SK-N-SH (cell line): ENCODE measurements at regions not wholly inside any gene's neighbourhood (a gene's known extent, or its start where the extent isn't known, plus 50 kb on each side); places are given as distances from the start of the nearest gene placed in this dataset.
"Not testable (repeated sequence)": the region's sequence is repeated elsewhere in the genome, so short reads cannot be mapped to it uniquely, and the experiment has no call there.

Experiments
- CTCF ChIA-PET: fragments of 300-600, 350-600 bp; formaldehyde crosslinking; extraction: SDS; loops from one replicate; lab custom pipeline; 2021; lab: Yijun Ruan, JAX
- POLR2A ChIA-PET: fragments of 350-600 bp; sonication (Branson Sonifier 250); formaldehyde crosslinking; extraction: SDS; loops from one replicate; lab custom pipeline; 2020; ENCODE audit warnings: antibody characterized with exemption, inconsistent platforms; lab: Yijun Ruan, JAX
- DNase-seq: peaks from one replicate; pipeline ENCODE4 v3.0.0; 2012
- H2AFZ ChIP-seq: fragments of 200-600 bp; sonication (generic); 2 replicates; pipeline ENCODE4 v1.8.1; 2016; ENCODE audit warnings: antibody characterized with exemption, mild to moderate bottlenecking, low read depth
- H3F3A ChIP-seq: fragments of 200-600 bp; sonication (generic); replicated peaks from 2 replicates; pipeline ENCODE3; 2016; ENCODE audit warnings: antibody characterized with exemption, mild to moderate bottlenecking; ENCODE audit not compliant: insufficient read depth
- H3K27ac ChIP-seq, 2 experiments: fragments of 200-500 bp in 1 of 2; fragments of 200-600 bp in 1 of 2; sonication (Bioruptor generic) in 1 of 2; sonication (generic), shearing (Covaris generic) in 1 of 2; 2 replicates each; pipeline versions ENCODE4 v1.5.1 to v1.6.1; 2014 to 2016; ENCODE audit warnings: low read depth in 2 of 2, inconsistent platforms in 1 of 2, low read length in 1 of 2, mild to moderate bottlenecking in 1 of 2, mixed read lengths in 1 of 2
- H3K27me3 ChIP-seq: fragments of 200-600 bp; sonication (generic), shearing (Covaris generic); 2 replicates; pipeline ENCODE4 v1.6.1; 2016; ENCODE audit warnings: mixed run types; ENCODE audit not compliant: insufficient read depth
- H3K36me3 ChIP-seq, 2 experiments: fragments of 200-500 bp in 1 of 2; fragments of 200-600 bp in 1 of 2; sonication (Bioruptor generic) in 1 of 2; sonication (generic) in 1 of 2; replicated peaks in 1 of 2; 2 replicates each; pipeline versions ENCODE3 to v1.5.1; 2014 to 2016; ENCODE audit warnings: low read length in 1 of 2, mild to moderate bottlenecking in 1 of 2; ENCODE audit not compliant: insufficient read depth in 2 of 2, control insufficient read depth in 1 of 2
- H3K4me1 ChIP-seq, 2 experiments: fragments of 200-500 bp in 1 of 2; fragments of 200-600 bp in 1 of 2; sonication (Bioruptor generic) in 1 of 2; sonication (generic), shearing (Covaris generic) in 1 of 2; 2 replicates each; pipeline versions ENCODE4 v1.5.1 to v1.6.1; 2014 to 2016; ENCODE audit warnings: low read depth in 1 of 2, low read length in 1 of 2, mixed run types in 1 of 2; ENCODE audit not compliant: insufficient read depth in 2 of 2, control insufficient read depth in 1 of 2
- H3K4me2 ChIP-seq: fragments of 200-600 bp; sonication (generic), shearing (Covaris generic); 2 replicates; pipeline ENCODE4 v1.6.1; 2017; ENCODE audit warnings: mixed run types
- H3K4me3 ChIP-seq, 2 experiments: fragments of 200-500 bp in 1 of 2; fragments of 200-600 bp in 1 of 2; sonication (Bioruptor generic) in 1 of 2; sonication (generic), shearing (Covaris generic) in 1 of 2; 2 replicates each; pipeline versions ENCODE4 v1.5.1 to v1.8.1; 2014 to 2016; ENCODE audit warnings: low read depth in 2 of 2, inconsistent platforms in 1 of 2, low read length in 1 of 2, mild to moderate bottlenecking in 1 of 2, mixed read lengths in 1 of 2, moderate library complexity in 1 of 2
- H3K79me2 ChIP-seq: fragments of 200-600 bp; sonication (generic); 2 replicates; pipeline ENCODE4 v1.8.1; 2017; ENCODE audit warnings: mild to moderate bottlenecking; ENCODE audit not compliant: insufficient read depth
- H3K9ac ChIP-seq: fragments of 200-600 bp; sonication (generic); 2 replicates; pipeline ENCODE4 v1.6.1; 2017; ENCODE audit warnings: mixed run types
- H3K9me2 ChIP-seq: fragments of 200-600 bp; sonication (generic); 2 replicates; pipeline ENCODE4 v1.6.1; 2017; ENCODE audit warnings: mixed run types
- H3K9me3 ChIP-seq: fragments of 200-600 bp; sonication (generic); 2 replicates; pipeline ENCODE4 v1.6.1; 2017; ENCODE audit warnings: mixed run types, mild to moderate bottlenecking, moderate library complexity
- H4K20me1 ChIP-seq: fragments of 200-600 bp; sonication (generic); 2 replicates; pipeline ENCODE4 v1.6.1; 2017; ENCODE audit warnings: mild to moderate bottlenecking, mixed run types; ENCODE audit not compliant: insufficient read depth
- EP300 ChIP-seq, 2 experiments: IDR thresholded peaks; 2 replicates each; pipeline versions ENCODE4 v1.4.0 to v1.6.1; 2012; ENCODE audit warnings: borderline replicate concordance in 1 of 2, low read depth in 1 of 2, low read length in 1 of 2
- EZH2phosphoT487 ChIP-seq: fragments of 200-600 bp; sonication (generic); IDR thresholded peaks from 2 replicates; pipeline ENCODE4 v1.6.1; 2017; ENCODE audit warnings: low read depth, mixed run types, mild to moderate bottlenecking, antibody characterized with exemption, moderate library complexity, borderline replicate concordance
- GABPA ChIP-seq: IDR thresholded peaks from 2 replicates; pipeline ENCODE4 v1.4.0; 2012; ENCODE audit warnings: low read depth, mild to moderate bottlenecking
- MEF2A ChIP-seq: IDR thresholded peaks from 2 replicates; pipeline ENCODE4 v1.4.0; 2012; ENCODE audit warnings: low read depth, borderline replicate concordance
- MXI1 ChIP-seq: IDR thresholded peaks from 2 replicates; pipeline ENCODE4 v1.6.1; 2012; ENCODE audit warnings: mild to moderate bottlenecking, low read depth, low read length, improper control_type of control experiment
- RXRA ChIP-seq: IDR thresholded peaks from 2 replicates; pipeline ENCODE4 v1.4.0; 2012; ENCODE audit warnings: low read depth, mild to moderate bottlenecking, borderline replicate concordance
- SIN3A ChIP-seq: IDR thresholded peaks from 2 replicates; pipeline ENCODE4 v1.6.1; 2012; ENCODE audit warnings: low read depth, mild to moderate bottlenecking, low read length, moderate library complexity, borderline replicate concordance
- SMC3 ChIP-seq: IDR thresholded peaks from 2 replicates; pipeline ENCODE4 v1.6.1; 2012; ENCODE audit warnings: low read depth, low read length, improper control_type of control experiment
- TAF1 ChIP-seq: IDR thresholded peaks from 2 replicates; pipeline ENCODE4 v1.6.1; 2012; ENCODE audit warnings: low read depth, mild to moderate bottlenecking, low read length, moderate library complexity, borderline replicate concordance
- TEAD4 ChIP-seq: IDR thresholded peaks from 2 replicates; pipeline ENCODE4 v1.4.0; 2012; ENCODE audit warnings: mild to moderate bottlenecking, borderline replicate concordance; ENCODE audit not compliant: insufficient read depth
- WGBS: methylation state at CpG from one replicate; pipeline ENCODE4 v1.1.6; 2017; ENCODE audit warnings: low lambda C conversion rate; 5-methylcytosine and 5-hydroxymethylcytosine counted together
- TF ChIP-seq, protein P1 (sequence below): IDR thresholded peaks from 2 replicates; pipeline ENCODE4 v1.6.1; 2012; ENCODE audit warnings: mild to moderate bottlenecking, low read depth, low read length, moderate library complexity
- TF ChIP-seq, protein P2 (sequence below): fragments of 150-350 bp; IDR thresholded peaks from 2 replicates; pipeline ENCODE4 v1.6.1; 2016; ENCODE audit warnings: mild to moderate bottlenecking, low read depth, low read length
- TF ChIP-seq, protein P3 (sequence below): IDR thresholded peaks from 2 replicates; pipeline ENCODE4 v1.4.0; 2012; ENCODE audit warnings: low read depth, borderline replicate concordance
- TF ChIP-seq, protein P4 (sequence below): IDR thresholded peaks from 2 replicates; pipeline ENCODE4 v1.4.0; 2012; ENCODE audit warnings: low read depth

DNA sequence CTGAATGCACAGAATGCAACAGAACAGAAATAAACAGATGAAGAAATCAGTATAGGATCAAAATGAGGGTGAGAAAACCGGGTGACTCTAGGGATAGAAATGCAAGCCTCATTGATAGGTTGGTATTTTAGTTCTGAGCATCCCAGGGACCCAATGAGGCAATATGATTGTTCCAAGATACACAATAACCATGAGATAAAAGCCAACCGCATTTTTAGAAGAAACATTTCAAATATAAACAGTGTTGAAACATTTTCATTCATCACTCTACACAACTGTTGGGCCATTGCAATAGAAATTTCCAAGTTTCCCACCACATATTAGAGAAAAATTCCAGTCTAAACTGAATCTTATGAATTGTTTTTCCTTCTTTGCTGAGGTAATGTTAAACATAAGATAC lies 452.3 kb upstream of the PTGER4 start:
- H3K79me2 ChIP-seq, result no peaks in the 10 kb centered on the region
- peaks cover 1% of the 10 kb centered on the region for H3F3A ChIP-seq
- 5% methylated on average over 2 of the region's 2 CpGs for WGBS
- no peaks in the 10 kb centered on the region for H3K36me3 ChIP-seq
- no peaks in the 10 kb centered on the region for H4K20me1 ChIP-seq
- POLR2A ChIA-PET, result no interaction called here
- no peaks in the 10 kb centered on the region for H3K9me3 ChIP-seq
- H3K27me3 ChIP-seq, result no peaks in the 10 kb centered on the region
- H3K4me2 ChIP-seq, result no peak overlapping the region
- no peak overlapping the region for H2AFZ ChIP-seq
- TF ChIP-seq, protein P1, sequence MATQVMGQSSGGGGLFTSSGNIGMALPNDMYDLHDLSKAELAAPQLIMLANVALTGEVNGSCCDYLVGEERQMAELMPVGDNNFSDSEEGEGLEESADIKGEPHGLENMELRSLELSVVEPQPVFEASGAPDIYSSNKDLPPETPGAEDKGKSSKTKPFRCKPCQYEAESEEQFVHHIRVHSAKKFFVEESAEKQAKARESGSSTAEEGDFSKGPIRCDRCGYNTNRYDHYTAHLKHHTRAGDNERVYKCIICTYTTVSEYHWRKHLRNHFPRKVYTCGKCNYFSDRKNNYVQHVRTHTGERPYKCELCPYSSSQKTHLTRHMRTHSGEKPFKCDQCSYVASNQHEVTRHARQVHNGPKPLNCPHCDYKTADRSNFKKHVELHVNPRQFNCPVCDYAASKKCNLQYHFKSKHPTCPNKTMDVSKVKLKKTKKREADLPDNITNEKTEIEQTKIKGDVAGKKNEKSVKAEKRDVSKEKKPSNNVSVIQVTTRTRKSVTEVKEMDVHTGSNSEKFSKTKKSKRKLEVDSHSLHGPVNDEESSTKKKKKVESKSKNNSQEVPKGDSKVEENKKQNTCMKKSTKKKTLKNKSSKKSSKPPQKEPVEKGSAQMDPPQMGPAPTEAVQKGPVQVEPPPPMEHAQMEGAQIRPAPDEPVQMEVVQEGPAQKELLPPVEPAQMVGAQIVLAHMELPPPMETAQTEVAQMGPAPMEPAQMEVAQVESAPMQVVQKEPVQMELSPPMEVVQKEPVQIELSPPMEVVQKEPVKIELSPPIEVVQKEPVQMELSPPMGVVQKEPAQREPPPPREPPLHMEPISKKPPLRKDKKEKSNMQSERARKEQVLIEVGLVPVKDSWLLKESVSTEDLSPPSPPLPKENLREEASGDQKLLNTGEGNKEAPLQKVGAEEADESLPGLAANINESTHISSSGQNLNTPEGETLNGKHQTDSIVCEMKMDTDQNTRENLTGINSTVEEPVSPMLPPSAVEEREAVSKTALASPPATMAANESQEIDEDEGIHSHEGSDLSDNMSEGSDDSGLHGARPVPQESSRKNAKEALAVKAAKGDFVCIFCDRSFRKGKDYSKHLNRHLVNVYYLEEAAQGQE, result no peak
- no peak for TF ChIP-seq RXRA
- TF ChIP-seq MEF2A, result no peak
- TF ChIP-seq, protein P2, sequence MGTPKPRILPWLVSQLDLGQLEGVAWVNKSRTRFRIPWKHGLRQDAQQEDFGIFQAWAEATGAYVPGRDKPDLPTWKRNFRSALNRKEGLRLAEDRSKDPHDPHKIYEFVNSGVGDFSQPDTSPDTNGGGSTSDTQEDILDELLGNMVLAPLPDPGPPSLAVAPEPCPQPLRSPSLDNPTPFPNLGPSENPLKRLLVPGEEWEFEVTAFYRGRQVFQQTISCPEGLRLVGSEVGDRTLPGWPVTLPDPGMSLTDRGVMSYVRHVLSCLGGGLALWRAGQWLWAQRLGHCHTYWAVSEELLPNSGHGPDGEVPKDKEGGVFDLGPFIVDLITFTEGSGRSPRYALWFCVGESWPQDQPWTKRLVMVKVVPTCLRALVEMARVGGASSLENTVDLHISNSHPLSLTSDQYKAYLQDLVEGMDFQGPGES, result no peak
- TF ChIP-seq, protein P3, sequence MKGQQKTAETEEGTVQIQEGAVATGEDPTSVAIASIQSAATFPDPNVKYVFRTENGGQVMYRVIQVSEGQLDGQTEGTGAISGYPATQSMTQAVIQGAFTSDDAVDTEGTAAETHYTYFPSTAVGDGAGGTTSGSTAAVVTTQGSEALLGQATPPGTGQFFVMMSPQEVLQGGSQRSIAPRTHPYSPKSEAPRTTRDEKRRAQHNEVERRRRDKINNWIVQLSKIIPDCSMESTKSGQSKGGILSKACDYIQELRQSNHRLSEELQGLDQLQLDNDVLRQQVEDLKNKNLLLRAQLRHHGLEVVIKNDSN, result no peak
- no peak for TF ChIP-seq GABPA
- no peak for TF ChIP-seq MXI1
- TF ChIP-seq, all 33 proteins: peak for 0
- 0 out of 4 replicates have a peak, but pooled peaks cover 0 to 8% of the 10 kb centered on the region in 2 experiments for H3K4me1 ChIP-seq
- no peak for DNase-seq
- H3K27ac ChIP-seq, result no peak overlapping the region
- CTCF ChIA-PET, result no interaction called here
- no peaks in the 10 kb centered on the region for H3K9me2 ChIP-seq
- H3K4me3 ChIP-seq, result no peak overlapping the region
- no peak overlapping the region for H3K9ac ChIP-seq

DNA sequence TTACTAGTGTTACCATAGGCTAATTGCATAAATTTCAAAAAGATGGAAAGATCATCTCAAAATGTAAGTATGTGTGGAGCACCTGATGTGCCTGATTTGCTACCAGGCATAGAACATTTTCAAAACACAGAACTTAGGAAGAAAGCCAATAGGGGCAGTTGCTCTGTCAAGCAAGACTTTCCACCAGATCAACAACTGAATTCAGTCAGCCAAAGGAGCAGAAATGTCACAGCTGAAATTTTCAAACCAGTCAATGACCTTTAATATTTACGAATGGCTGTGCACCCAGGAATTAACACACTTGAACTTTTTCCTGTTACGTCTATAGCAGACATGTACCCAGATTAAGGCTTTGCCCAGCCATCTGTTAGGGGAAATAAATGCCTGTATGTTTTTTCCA lies 452.8 kb upstream of the PTGER4 start:
- DNase-seq, result no peak
- H3K9me2 ChIP-seq, result no peaks in the 10 kb centered on the region
- H2AFZ ChIP-seq, result no peak overlapping the region
- no peak overlapping the region for H3K27ac ChIP-seq
- no peak overlapping the region for H3K9ac ChIP-seq
- no peaks in the 10 kb centered on the region for H4K20me1 ChIP-seq
- CTCF ChIA-PET, result no interaction called here
- no peaks in the 10 kb centered on the region for H3K27me3 ChIP-seq
- WGBS, result 29% methylated on average over 2 of the region's 2 CpGs
- POLR2A ChIA-PET, result no interaction called here
- no peaks in the 10 kb centered on the region for H3K36me3 ChIP-seq
- H3K4me3 ChIP-seq, result no peak overlapping the region
- TF ChIP-seq MXI1 (no peak), SMC3 (no peak), MEF2A (no peak), TAF1 (no peak), EP300 (IDR thresholded peaks at IDR 0.05; ENCODE audit: borderline replicate concordance in 1 of 2, low read depth in 1 of 2, low read length in 1 of 2) (no peak), EZH2phosphoT487 (no peak), TEAD4 (no peak), SIN3A (no peak)
- TF ChIP-seq, protein P4, sequence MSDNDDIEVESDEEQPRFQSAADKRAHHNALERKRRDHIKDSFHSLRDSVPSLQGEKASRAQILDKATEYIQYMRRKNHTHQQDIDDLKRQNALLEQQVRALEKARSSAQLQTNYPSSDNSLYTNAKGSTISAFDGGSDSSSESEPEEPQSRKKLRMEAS, result no peak
- H3K4me1 ChIP-seq, result 0 out of 4 replicates have a peak, but pooled peaks cover 0 to 8% of the 10 kb centered on the region in 2 experiments
- peaks cover 5% of the 10 kb centered on the region for H3F3A ChIP-seq
- H3K79me2 ChIP-seq, result no peaks in the 10 kb centered on the region
- no peaks in the 10 kb centered on the region for H3K9me3 ChIP-seq
- H3K4me2 ChIP-seq, result no peak overlapping the region

DNA sequence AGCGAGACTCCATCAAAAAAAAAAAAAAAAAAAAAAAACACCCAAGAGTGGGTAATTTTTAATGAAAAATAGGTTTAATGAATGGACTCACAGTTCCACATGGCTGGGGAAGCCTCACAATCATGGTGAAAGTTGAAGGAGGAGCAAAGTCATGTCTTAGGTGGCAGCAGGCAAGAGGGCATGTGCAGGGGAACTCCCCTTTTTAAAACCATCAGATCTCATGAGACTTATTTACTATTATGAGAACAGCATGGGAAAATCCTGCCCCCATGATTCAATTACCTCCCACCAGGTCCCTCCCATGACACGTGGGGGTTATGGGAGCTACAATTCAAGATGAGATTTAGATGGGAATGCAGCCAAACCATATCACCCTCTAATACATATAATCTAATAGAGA lies 454.6 kb upstream of the PTGER4 start:
- 3% methylated on average over 2 of the region's 2 CpGs for WGBS
- H3K9me3 ChIP-seq, H3F3A ChIP-seq, H3K9ac ChIP-seq, CTCF ChIA-PET, POLR2A ChIA-PET, H3K4me3 ChIP-seq, H3K4me1 ChIP-seq, H3K27ac ChIP-seq, H3K79me2 ChIP-seq, H3K36me3 ChIP-seq, DNase-seq, H3K4me2 ChIP-seq, H3K9me2 ChIP-seq, H3K27me3 ChIP-seq, H2AFZ ChIP-seq, H4K20me1 ChIP-seq: not testable (repeated sequence)
